Activated CD8-positive, alpha-beta memory T cell treated with anti-CD3 and anti-CD28 coated beads, Interleukin-2, amount 50 U/mL, for 4 hours (primary cell): ENCODE measurements at regions not wholly inside any gene's neighbourhood (a gene's known extent, or its start where the extent isn't known, plus 50 kb on each side); places are given as distances from the start of the nearest gene placed in this dataset.
"Not testable (repeated sequence)": the region's sequence is repeated elsewhere in the genome, so short reads cannot be mapped to it uniquely, and the experiment has no call there.

Experiments
- DNase-seq: peaks from one replicate; pipeline ENCODE4 v3.0.0-alpha.2; 2020

- DNase-seq, result not testable (repeated sequence)
These were observed 112.9 kb downstream of the PCSK1 start for GRCh38 chr5:96319981-96320739.

DNA sequence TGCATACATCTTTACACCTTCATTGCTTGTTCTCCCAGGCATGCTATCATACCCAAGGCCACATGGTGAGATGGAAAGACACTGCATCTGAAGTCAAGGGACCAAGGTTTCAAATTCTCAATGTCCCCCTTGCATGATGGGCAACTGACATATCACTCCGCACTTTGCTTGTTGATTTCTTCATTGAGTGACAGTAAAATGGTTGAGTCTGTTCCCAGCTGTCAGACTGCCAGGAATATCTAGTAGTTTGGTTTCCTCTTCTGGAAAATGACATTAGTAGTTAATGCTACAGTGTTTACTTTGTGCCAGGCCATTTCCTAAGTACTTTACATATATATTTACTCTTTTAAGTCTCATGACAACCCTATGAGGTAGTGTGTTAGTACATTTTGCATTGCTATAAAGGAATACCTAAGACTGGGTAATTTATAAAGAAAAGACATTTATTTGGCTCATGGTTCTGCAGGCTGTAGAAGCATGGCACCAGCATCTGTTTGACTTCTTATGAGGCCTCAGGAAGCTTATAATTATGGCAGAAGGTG is 114.4 kb downstream of the PCSK1 start:
- DNase-seq, result no peak

GRCh38 chr5:96317945-96318344 is 115.1 kb downstream of the PCSK1 start:
- no peak for DNase-seq

- no peak for DNase-seq
These were observed 116.6 kb downstream of the PCSK1 start for GRCh38 chr5:96316487-96316886.

- no peak for DNase-seq
These were observed 117.0 kb downstream of the PCSK1 start for GRCh38 chr5:96316017-96316416.

DNA sequence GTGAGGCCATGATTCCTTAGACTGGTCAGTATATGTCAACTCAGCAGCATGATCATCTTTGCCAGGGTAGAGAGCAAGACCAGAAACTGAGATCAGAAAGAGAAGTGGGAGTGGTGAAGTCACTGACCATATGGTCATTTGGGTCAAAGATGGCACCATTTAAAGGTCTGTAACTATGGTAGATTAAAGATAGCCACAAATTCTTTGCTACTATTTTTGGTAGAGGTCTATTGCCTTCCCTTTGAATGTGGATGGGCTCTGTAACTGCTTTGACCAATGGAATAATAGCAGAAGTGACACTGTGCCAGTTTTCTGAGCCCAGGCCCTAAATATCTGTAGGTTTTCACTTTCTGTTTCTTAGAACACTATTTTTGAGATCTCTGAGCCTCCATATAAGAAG is 117.6 kb downstream of the PCSK1 start:
- no peak for DNase-seq

- no peak for DNase-seq
These were observed 120.7 kb downstream of the PCSK1 start for GRCh38 chr5:96312383-96312782.

- not testable (repeated sequence) for DNase-seq
These were observed 126.0 kb downstream of the PCSK1 start for GRCh38 chr5:96307047-96307446.

- no peak for DNase-seq
These were observed 130.8 kb downstream of the PCSK1 start for GRCh38 chr5:96302174-96302738.

- DNase-seq, result no peak
These were observed 132.1 kb downstream of the PCSK1 start for GRCh38 chr5:96300976-96301375.

DNA sequence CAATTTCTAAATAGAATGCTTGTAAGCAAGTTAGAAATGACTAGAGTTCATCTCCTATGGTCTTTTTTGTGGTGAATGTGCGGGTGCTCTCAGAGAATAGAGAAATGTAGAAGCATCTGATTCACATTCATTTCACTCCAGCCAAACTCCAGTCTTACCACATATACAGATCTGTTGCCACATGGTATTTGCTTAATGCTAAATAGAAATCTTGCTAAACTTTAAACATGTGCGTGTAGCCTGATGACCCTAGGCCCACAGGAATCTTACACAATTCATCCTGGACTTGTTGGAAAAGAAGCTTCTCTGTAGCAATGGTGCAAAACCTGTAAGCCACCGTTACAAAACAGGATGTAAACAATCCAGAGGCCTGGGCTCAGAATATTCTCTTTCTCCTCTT is 135.2 kb downstream of the PCSK1 start:
- no peak for DNase-seq

- no peak for DNase-seq
These were observed 135.8 kb downstream of the PCSK1 start for GRCh38 chr5:96297290-96297689.

DNA sequence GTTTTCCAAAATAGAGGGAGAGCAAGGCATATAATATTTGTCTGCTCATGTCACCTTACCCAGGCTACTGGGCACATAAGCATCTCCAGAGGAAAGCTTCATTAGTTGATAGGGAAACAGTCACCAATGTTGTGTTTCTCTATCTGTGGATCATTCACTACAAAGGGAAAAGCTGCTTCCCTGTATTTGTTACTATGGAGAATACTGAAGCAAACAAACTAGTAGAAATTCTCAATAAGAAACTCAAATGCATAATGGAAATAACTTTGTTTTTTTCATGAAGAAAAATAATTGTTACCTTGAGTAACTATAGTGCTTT is 138.2 kb downstream of the PCSK1 start:
- no peak for DNase-seq

- no peak for DNase-seq
These were observed 138.8 kb downstream of the PCSK1 start for GRCh38 chr5:96293966-96294883.

DNA sequence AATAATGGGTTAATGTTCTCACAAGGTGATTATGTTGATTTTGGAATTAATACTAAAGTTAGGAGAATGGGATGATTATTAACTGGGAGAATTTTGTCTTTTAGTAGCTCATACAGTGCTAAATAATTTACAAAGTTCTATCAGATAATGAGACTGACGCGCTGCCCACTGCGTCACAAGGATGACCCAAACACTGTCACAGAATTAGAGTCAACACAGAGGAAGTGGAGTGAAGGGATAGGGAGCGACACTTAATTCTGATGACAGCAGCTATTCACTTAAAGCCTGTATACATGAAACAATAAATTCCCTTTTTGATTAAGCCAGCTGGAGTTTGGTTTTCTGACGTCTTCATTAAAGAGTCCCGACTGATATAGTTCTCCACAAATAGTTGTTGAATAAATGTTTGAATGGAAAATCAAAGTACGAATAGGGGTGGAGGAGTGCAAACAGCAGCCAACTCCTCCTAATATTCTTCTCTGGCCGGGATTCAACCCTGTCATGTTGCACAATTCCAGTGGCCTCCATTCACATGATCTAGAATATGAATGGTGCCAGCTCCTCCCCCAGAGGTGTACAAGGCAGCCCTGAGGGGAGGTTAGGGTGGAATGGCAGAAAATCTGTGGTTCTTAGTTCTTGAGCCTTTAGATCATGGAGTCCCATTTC is 140.3 kb downstream of the PCSK1 start:
- no peak for DNase-seq

- DNase-seq, result not testable (repeated sequence)
These were observed 143.8 kb downstream of the PCSK1 start for GRCh38 chr5:96289287-96289686.

DNA sequence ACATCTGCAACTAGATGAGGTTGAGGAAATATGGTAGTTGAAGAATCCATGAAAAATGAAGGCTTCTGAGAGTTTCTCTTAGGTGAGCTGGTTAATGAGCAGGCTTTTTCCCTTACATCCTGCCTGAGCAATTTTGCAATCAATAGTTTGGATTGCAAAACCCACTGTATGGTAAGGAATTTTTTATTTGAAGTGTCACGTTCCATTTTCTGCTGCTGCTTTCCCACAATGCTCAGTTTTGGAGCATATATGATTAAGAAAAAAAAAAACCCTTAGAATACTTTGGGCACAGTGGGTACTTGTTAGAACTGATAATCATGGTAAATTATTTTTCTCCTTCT is 144.2 kb downstream of the PCSK1 start:
- no peak for DNase-seq

DNA sequence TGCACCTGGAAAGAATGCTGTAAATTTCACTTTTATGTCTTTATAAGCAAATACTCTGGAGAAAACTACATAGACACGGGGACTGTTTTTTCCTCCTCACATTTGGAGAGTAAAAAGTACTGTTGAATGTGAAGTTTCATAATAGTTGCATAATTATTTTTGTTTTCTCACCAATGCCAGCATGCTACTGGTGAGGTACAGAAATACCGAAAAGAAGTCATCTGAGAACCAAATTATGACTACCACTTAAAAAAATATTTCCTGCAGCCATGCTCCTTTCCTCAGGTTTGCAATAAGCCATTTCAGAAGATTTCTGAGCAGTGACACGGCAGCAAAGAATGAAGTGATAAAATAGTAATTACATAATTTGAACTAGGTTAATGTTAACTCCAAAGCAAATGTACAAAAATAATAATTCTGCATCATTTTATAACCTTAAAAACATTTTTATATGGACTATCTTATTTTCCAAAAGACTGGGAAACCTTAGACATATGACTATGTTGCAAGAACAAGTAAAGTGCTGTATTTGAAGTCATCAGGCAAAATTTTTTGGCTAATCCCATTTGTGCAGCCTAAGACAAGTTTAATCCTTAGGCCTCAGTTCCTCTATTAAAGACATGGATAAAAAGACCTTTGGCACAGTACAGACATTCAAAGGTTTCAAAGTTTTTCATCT is 144.7 kb downstream of the PCSK1 start:
- no peak for DNase-seq

GRCh38 chr5:96287136-96287535 is 145.9 kb downstream of the PCSK1 start:
- DNase-seq, result no peak

DNA sequence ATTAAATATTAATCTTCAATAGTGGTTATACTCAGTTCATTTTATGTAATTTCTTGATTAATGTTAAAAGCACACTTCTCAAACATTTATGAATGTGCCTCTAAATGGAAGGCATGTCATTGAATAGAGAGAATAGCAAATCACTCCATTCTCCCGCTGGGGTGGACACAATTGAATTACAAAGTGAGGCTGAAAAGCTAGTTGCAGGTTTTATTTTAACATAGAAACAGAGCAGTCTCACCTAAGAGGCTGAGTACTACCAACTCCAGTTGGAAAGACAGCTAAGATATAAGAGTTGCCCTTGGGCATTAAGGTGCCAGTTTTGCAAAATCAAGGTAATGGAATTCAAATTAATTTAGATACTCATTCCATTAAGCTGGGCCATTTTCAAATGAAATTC is 147.2 kb downstream of the PCSK1 start:
- no peak for DNase-seq

- no peak for DNase-seq
These were observed 148.2 kb downstream of the PCSK1 start for GRCh38 chr5:96284727-96285389.

DNA sequence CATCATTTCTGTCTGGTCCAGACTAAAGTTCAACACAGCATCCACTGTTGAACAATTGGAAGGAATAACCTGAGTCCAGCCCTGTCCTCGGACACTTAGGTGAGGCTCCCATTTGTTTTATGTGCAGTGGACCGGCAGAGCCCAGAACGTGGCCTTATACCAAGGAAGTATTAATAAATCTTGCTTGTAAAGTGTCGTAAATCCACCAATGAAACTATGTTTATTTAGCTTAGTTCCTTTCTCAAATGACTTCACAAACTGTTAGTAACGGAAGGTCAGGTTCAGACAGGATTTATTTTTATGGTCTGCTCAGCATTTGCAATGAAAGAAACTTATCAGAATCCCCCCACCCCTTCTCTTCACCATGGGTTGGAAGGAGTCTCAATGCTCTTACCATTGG is 149.5 kb downstream of the PCSK1 start:
- DNase-seq, result no peak
